PC-9 (cell line): ENCODE measurements at regions not wholly inside any gene's neighbourhood (a gene's known extent, or its start where the extent isn't known, plus 50 kb on each side); places are given as distances from the start of the nearest gene placed in this dataset.

ENCODE experiments used
- CTCF ChIP-seq: fragments of 200-600 bp; sonication (generic); conservative IDR thresholded peaks from 2 replicates; pipeline ENCODE4 v1.6.1; 2017; ENCODE audit warnings: mixed run types, antibody characterized with exemption, mild to moderate bottlenecking, moderate library complexity
- EZH2 ChIP-seq: fragments of 200-600 bp; sonication (generic); IDR thresholded peaks from 2 replicates; pipeline ENCODE4 v1.8.0; 2017; ENCODE audit warnings: antibody characterized with exemption, low read depth

- TF ChIP-seq CTCF (no peak), EZH2 (no peak)
Observed at GRCh38 chr10:88110355-88110754, 246.9 kb downstream of the PTEN start.
